HCT116 (cell line): ENCODE measurements at regions not wholly inside any gene's neighbourhood (a gene's known extent, or its start where the extent isn't known, plus 50 kb on each side); places are given as distances from the start of the nearest gene placed in this dataset.

Experiments used
- ATAC-seq: fragments of 200-7000 bp; cut with Tn5 transposase; 2 replicates; pipeline ENCODE4 v1.9.1; 2020; ENCODE audit warnings: mild to moderate bottlenecking, moderate library complexity
- BruUV-seq: library from RNA; stranded (reverse); fragments of 400-500 nt; replicated peaks from 2 replicates; lab custom pipeline; 2021; lab: Mats Ljungman, UMichigan
- CTCF ChIA-PET: fragments of 300-600 bp; sonication (Branson Sonifier 250); formaldehyde crosslinking; loops from one replicate; lab custom pipeline; 2021; ENCODE audit warnings: antibody characterized with exemption; lab: Charles Lee
- POLR2A ChIA-PET: fragments of 300-600, 350-600 bp; sonication (Branson Sonifier 250); formaldehyde crosslinking; loops from one replicate; lab custom pipeline; 2021; ENCODE audit warnings: antibody characterized with exemption; lab: Charles Lee
- RAD21 ChIA-PET, 2 experiments: fragments of 300-600 bp; sonication (Branson Sonifier 250); formaldehyde crosslinking; loops; one replicate each; lab custom pipeline; 2023; ENCODE audit warnings: low total read pairs in 2 of 2; ENCODE audit not compliant: uncharacterized antibody in 2 of 2, unreplicated experiment in 2 of 2, low non-redundant PET in 1 of 2; lab: Charles Lee
- DNase-seq: peaks from one replicate; pipeline ENCODE4 v3.0.0-alpha.2; 2010; ENCODE audit warnings: low read depth, low spot score
- H2AFZ ChIP-seq: fragments of 200-600 bp; shearing (Covaris generic), sonication (generic); 2 replicates; pipeline ENCODE4 v1.6.1; 2017; ENCODE audit warnings: low read depth, mixed run types, mixed read lengths, antibody characterized with exemption, low read length; ENCODE audit not compliant: poor library complexity, severe bottlenecking
- H3K27ac ChIP-seq: 2 replicates; pipeline ENCODE4 v1.5.1; 2012; ENCODE audit warnings: low read depth, low read length
- H3K27me3 ChIP-seq: fragments of 200-600 bp; sonication (generic); 2 replicates; pipeline ENCODE4 v1.6.1; 2016; ENCODE audit warnings: mixed run types, low read length, mixed read lengths; ENCODE audit not compliant: insufficient read depth
- H3K36me3 ChIP-seq, 2 experiments: fragments of 200-500 bp in 1 of 2; fragments of 200-600 bp in 1 of 2; sonication (Bioruptor generic) in 1 of 2; sonication (generic) in 1 of 2; 2 replicates each; pipeline versions ENCODE4 v1.5.1 to v1.6.1; 2014 to 2016; ENCODE audit warnings: low read length in 2 of 2, inconsistent platforms in 1 of 2, mixed read lengths in 1 of 2, mixed run types in 1 of 2; ENCODE audit not compliant: insufficient read depth in 2 of 2, control insufficient read depth in 1 of 2
- H3K4me1 ChIP-seq, 2 experiments: fragments of 200-600 bp in 1 of 2; sonication (generic) in 1 of 2; 2 replicates each; pipeline versions ENCODE4 v1.5.1 to v1.6.1; 2012 to 2017; ENCODE audit warnings: low read length in 2 of 2, inconsistent platforms in 1 of 2, mild to moderate bottlenecking in 1 of 2, mixed read lengths in 1 of 2, mixed run types in 1 of 2, moderate library complexity in 1 of 2; ENCODE audit not compliant: insufficient read depth in 2 of 2, control insufficient read depth in 1 of 2
- H3K4me2 ChIP-seq: fragments of 200-600 bp; sonication (generic); 2 replicates; pipeline ENCODE4 v1.6.1; 2017; ENCODE audit warnings: mixed run types, low read length, mixed read lengths
- H3K4me3 ChIP-seq, 2 experiments: fragments of 200-600 bp in 1 of 2; sonication (generic) in 1 of 2; replicated peaks in 1 of 2; 2 replicates each; pipeline ENCODE4 v1.5.1; 2011 to 2016; ENCODE audit warnings: low read length in 2 of 2, control low read depth in 1 of 2, low read depth in 1 of 2, mild to moderate bottlenecking in 1 of 2, mixed read lengths in 1 of 2, mixed run types in 1 of 2
- H3K79me2 ChIP-seq: fragments of 200-600 bp; sonication (generic); 2 replicates; pipeline ENCODE4 v1.6.1; 2017; ENCODE audit warnings: mild to moderate bottlenecking, mixed run types, low read length, moderate library complexity, mixed read lengths; ENCODE audit not compliant: insufficient read depth
- H3K9ac ChIP-seq: fragments of 200-600 bp; sonication (generic); 2 replicates; pipeline ENCODE4 v1.6.1; 2016; ENCODE audit warnings: low read length, mixed read lengths
- H3K9me2 ChIP-seq: fragments of 200-600 bp; sonication (generic), shearing (Covaris generic); 2 replicates; pipeline ENCODE4 v1.6.1; 2017; ENCODE audit warnings: mixed run types, mild to moderate bottlenecking, moderate library complexity; ENCODE audit not compliant: insufficient read depth
- H3K9me3 ChIP-seq, 2 experiments: fragments of 200-500 bp in 1 of 2; fragments of 200-600 bp in 1 of 2; sonication (Bioruptor generic) in 1 of 2; sonication (generic) in 1 of 2; 2 replicates each; pipeline ENCODE4 v1.6.1; 2014 to 2017; ENCODE audit warnings: low read length in 2 of 2, mixed read lengths in 2 of 2, inconsistent platforms in 1 of 2, low read depth in 1 of 2, mild to moderate bottlenecking in 1 of 2, mixed run types in 1 of 2, moderate library complexity in 1 of 2; ENCODE audit not compliant: control insufficient read depth in 1 of 2, insufficient read depth in 1 of 2
- H4K20me1 ChIP-seq: fragments of 200-600 bp; sonication (generic), shearing (Covaris generic); 2 replicates; pipeline ENCODE4 v1.6.1; 2017; ENCODE audit warnings: mixed run types, mild to moderate bottlenecking, moderate library complexity; ENCODE audit not compliant: insufficient read depth
- CBX3 ChIP-seq: IDR thresholded peaks from 2 replicates; pipeline ENCODE4 v1.6.1; 2012; ENCODE audit warnings: low read depth
- CEBPB ChIP-seq: IDR thresholded peaks from 2 replicates; pipeline ENCODE4 v1.6.1; 2012; ENCODE audit warnings: low read depth
- CTCF ChIP-seq, 3 experiments: fragments of 200-600 bp in 1 of 3; sonication (generic) in 1 of 3; IDR thresholded peaks in 2 of 3; conservative IDR thresholded peaks in 1 of 3; 2 replicates each; pipeline ENCODE4 v1.5.1; 2012 to 2017; ENCODE audit warnings: low read depth in 2 of 3, low read length in 2 of 3, antibody characterized with exemption in 1 of 3, borderline replicate concordance in 1 of 3, control low read depth in 1 of 3, mild to moderate bottlenecking in 1 of 3, mixed read lengths in 1 of 3, mixed run types in 1 of 3, moderate library complexity in 1 of 3; ENCODE audit not compliant: insufficient read depth in 1 of 3
- EGR1 ChIP-seq: IDR thresholded peaks from 2 replicates; pipeline ENCODE4 v1.6.1; 2012; ENCODE audit warnings: low read depth
- ELF1 ChIP-seq: IDR thresholded peaks from 2 replicates; pipeline ENCODE4 v1.6.1; 2012; ENCODE audit warnings: low read depth, borderline replicate concordance
- EZH2 ChIP-seq: fragments of 200-600 bp; sonication (generic); IDR thresholded peaks from 2 replicates; pipeline ENCODE4 v1.6.1; 2017; ENCODE audit warnings: antibody characterized with exemption, mixed run types
- EZH2phosphoT487 ChIP-seq: fragments of 200-600 bp; IDR thresholded peaks from 2 replicates; pipeline ENCODE4 v1.6.1; 2018; ENCODE audit warnings: antibody characterized with exemption, borderline replicate concordance
- JUND ChIP-seq: IDR thresholded peaks from 2 replicates; pipeline ENCODE4 v1.6.1; 2012
- POLR2AphosphoS5 ChIP-seq: IDR thresholded peaks from 2 replicates; pipeline ENCODE4 v1.6.1; 2011; ENCODE audit warnings: mild to moderate bottlenecking, low read depth, low read length, moderate library complexity
- RAD21 ChIP-seq: IDR thresholded peaks from 2 replicates; pipeline ENCODE4 v1.6.1; 2012; ENCODE audit warnings: low read depth, mild to moderate bottlenecking
- SP1 ChIP-seq: IDR thresholded peaks from 2 replicates; pipeline ENCODE4 v1.6.1; 2012; ENCODE audit warnings: low read depth
- SRF ChIP-seq: IDR thresholded peaks from 2 replicates; pipeline ENCODE4 v1.6.1; 2012; ENCODE audit warnings: low read depth
- TCF7L2 ChIP-seq: IDR thresholded peaks from 2 replicates; pipeline ENCODE4 v1.7.0; 2011; ENCODE audit warnings: borderline replicate concordance, inconsistent platforms; ENCODE audit not compliant: insufficient read depth, insufficient read length; ENCODE audit errors: extremely low read depth
- YY1 ChIP-seq: IDR thresholded peaks from 2 replicates; pipeline ENCODE4 v1.6.1; 2011; ENCODE audit warnings: low read length, low read depth, moderate library complexity, mild to moderate bottlenecking; ENCODE audit not compliant: insufficient replicate concordance; ENCODE audit errors: extremely low read depth
- ZFX ChIP-seq: fragments of 450-650 bp; IDR thresholded peaks from 2 replicates; pipeline ENCODE4 v1.6.1; 2017
- ZNF274 ChIP-seq: fragments of 200-500 bp; sonication (Bioruptor generic); IDR thresholded peaks from 2 replicates; pipeline ENCODE4 v1.6.1; 2014; ENCODE audit warnings: mild to moderate bottlenecking, low read depth, low read length, inconsistent platforms
- intact Hi-C: fragments of 100-400 bp; cut with micrococcal nuclease; formaldehyde crosslinking; loops from 2 replicates; pipeline ENCODE4 v1.10.0; 2022
- TF ChIP-seq, protein P1 (sequence below): IDR thresholded peaks from 2 replicates; pipeline ENCODE4 v1.6.1; 2012
- TF ChIP-seq, protein P2 (sequence below): IDR thresholded peaks from 2 replicates; pipeline ENCODE4 v1.6.1; 2012

- TF ChIP-seq, protein P1, sequence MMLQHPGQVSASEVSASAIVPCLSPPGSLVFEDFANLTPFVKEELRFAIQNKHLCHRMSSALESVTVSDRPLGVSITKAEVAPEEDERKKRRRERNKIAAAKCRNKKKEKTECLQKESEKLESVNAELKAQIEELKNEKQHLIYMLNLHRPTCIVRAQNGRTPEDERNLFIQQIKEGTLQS, result no peak
- TF ChIP-seq EGR1, result no peak
These were observed 253.8 kb downstream of the TTC8 start (continued) for GRCh38 chr14:89078021-89078795.

- no peak overlapping the region for H3K27ac ChIP-seq
- BruUV-seq, result no TSS peak
- H3K9me2 ChIP-seq, result no peaks in the 10 kb centered on the region
These were observed 260.8 kb downstream of the TTC8 start for GRCh38 chr14:89085231-89085731.

More at GRCh38 chr14:89085231-89085731, 260.8 kb downstream of the TTC8 start:
- Histone ChIP-seq H3K27me3 (no peaks in the 10 kb centered on the region), H3K36me3 (no peaks in the 10 kb centered on the region), H3K9ac (no peak overlapping the region), H3K4me3 (no peak overlapping the region), H3K79me2 (no peaks in the 10 kb centered on the region), H3K4me2 (no peak overlapping the region), H4K20me1 (no peaks in the 10 kb centered on the region), H2AFZ (no peak overlapping the region), H3K9me3 (no peaks in the 10 kb centered on the region), H3K4me1 (no peaks in the 10 kb centered on the region)
- ATAC-seq (no peak), DNase-seq (no peak)
- intact Hi-C loops, result no loop called here
- ChIA-PET CTCF (no interaction called here), POLR2A (no interaction called here), RAD21 (no interaction called here)
- no peak for TF ChIP-seq YY1
- no peak for TF ChIP-seq ZNF274
- TF ChIP-seq EZH2, result no peak
- no peak for TF ChIP-seq EGR1
- TF ChIP-seq, protein P2, sequence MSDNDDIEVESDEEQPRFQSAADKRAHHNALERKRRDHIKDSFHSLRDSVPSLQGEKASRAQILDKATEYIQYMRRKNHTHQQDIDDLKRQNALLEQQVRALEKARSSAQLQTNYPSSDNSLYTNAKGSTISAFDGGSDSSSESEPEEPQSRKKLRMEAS, result no peak
- TF ChIP-seq ZFX, result no peak
- TF ChIP-seq SP1, result no peak
- TF ChIP-seq CBX3, result no peak
- TF ChIP-seq POLR2AphosphoS5, result no peak
- TF ChIP-seq EZH2phosphoT487, result no peak
- no peak for TF ChIP-seq SRF
- no peak for TF ChIP-seq CTCF (IDR thresholded peaks at IDR 0.05 in 2 of 3, conservative IDR thresholded peaks at IDR 0.05 in 1 of 3; ENCODE audit: borderline replicate concordance in 1 of 3, insufficient read depth in 1 of 3, low read depth in 2 of 3, low read length in 2 of 3)
- TF ChIP-seq RAD21, result no peak
- no peak for TF ChIP-seq CEBPB
- TF ChIP-seq ELF1, result no peak
- TF ChIP-seq, protein P1, result no peak
- no peak for TF ChIP-seq JUND
- no peak for TF ChIP-seq TCF7L2
